Lower leg skin (tissue), 3 donors: ENCODE measurements at regions not wholly inside any gene's neighbourhood (a gene's known extent, or its start where the extent isn't known, plus 50 kb on each side); places are given as distances from the start of the nearest gene placed in this dataset.

Experiments used
- CTCF ChIP-seq, 3 donors: fragments of 450-650 bp; IDR thresholded peaks; one replicate each; pipeline ENCODE4 v1.5.1; 2016; ENCODE audit warnings: antibody characterized with exemption in 3 of 3, mild to moderate bottlenecking in 3 of 3, moderate library complexity in 2 of 3
- POLR2A ChIP-seq, 2 donors: fragments of 450-650 bp; IDR thresholded peaks; one replicate each; pipeline ENCODE4 v1.6.1; 2016 to 2017; ENCODE audit warnings: antibody characterized with exemption in 2 of 2, mild to moderate bottlenecking in 1 of 2, moderate library complexity in 1 of 2

- TF ChIP-seq CTCF (IDR thresholded peaks at IDR 0.05) (no peak), POLR2A (IDR thresholded peaks at IDR 0.05) (no peak)
Measured at GRCh38 chr6:67933278-67933677, 701.8 kb upstream of the ADGRB3 start.
